HL-60 (cell line): ENCODE measurements at regions not wholly inside any gene's neighbourhood (a gene's known extent, or its start where the extent isn't known, plus 50 kb on each side); places are given as distances from the start of the nearest gene placed in this dataset.

ENCODE experiments used
- DNase-seq, 2 experiments: peaks; one replicate each; pipeline ENCODE4 v3.0.0-alpha.2; 2010 to 2020; ENCODE audit warnings: low read depth in 1 of 2, low spot score in 1 of 2
- H3K27ac ChIP-seq: fragments of 250-450 bp; sonication (Bioruptor Pico); replicated peaks from 2 replicates; pipeline ENCODE4 v1.5.1; 2020; ENCODE audit warnings: mild to moderate bottlenecking, moderate library complexity
- H3K27me3 ChIP-seq: fragments of 250-450 bp; sonication (Bioruptor Pico); 2 replicates; pipeline ENCODE4 v1.5.1; 2021; ENCODE audit warnings: mild to moderate bottlenecking, moderate library complexity; ENCODE audit not compliant: insufficient read depth, poor library complexity, severe bottlenecking
- H3K4me3 ChIP-seq: replicated peaks from 2 replicates; pipeline ENCODE4 v1.5.1; 2011; ENCODE audit warnings: mild to moderate bottlenecking, control low read depth, low read length; ENCODE audit not compliant: insufficient read depth
- CTCF ChIP-seq: IDR thresholded peaks from one replicate; pipeline ENCODE4 v1.5.1; 2011; ENCODE audit warnings: low read length, control low read depth, inconsistent platforms; ENCODE audit not compliant: insufficient read depth
- GABPA ChIP-seq: IDR thresholded peaks from 2 replicates; pipeline ENCODE4 v1.6.1; 2012; ENCODE audit warnings: low read depth
- POLR2AphosphoS5 ChIP-seq: IDR thresholded peaks from 2 replicates; pipeline ENCODE4 v1.6.1; 2012; ENCODE audit warnings: low read depth
- SPI1 ChIP-seq: IDR thresholded peaks from 2 replicates; pipeline ENCODE4 v1.6.1; 2012; ENCODE audit warnings: low read depth, mild to moderate bottlenecking, borderline replicate concordance
- TF ChIP-seq, protein P1 (sequence below): IDR thresholded peaks from 2 replicates; pipeline ENCODE4 v1.6.1; 2012; ENCODE audit warnings: low read depth; ENCODE audit not compliant: insufficient replicate concordance

DNA sequence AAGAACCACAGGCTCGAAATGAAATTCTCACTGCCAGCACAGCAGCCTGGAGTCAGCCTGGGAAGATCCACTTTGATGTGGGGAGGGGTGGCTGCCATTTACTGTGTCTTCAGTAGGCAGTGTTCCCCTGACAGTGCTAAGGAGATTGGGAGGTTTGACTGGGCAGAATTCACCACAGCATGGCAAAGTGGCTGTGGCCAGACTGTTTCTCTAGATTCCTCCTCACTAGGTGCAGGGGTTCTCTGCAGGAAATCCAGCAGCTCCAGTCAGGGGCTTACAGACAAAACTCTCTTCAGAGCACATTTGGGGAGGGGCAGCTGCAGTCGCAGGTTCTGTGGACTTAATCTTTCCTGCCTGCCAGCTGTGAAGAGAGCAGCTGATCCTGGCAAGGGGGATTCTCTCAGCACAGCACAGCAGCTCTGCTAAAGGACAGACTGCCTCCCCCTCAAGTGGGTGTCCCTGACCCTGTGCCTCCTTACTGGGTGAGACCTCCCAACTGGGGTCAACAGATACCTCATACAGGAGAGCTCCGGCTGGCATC, 1174.0 kb downstream of the RAPGEF2 start:
- Histone ChIP-seq H3K4me3 (no peak overlapping the region), H3K27ac (no peak overlapping the region), H3K27me3 (no peaks in the 10 kb centered on the region)
- no peak for DNase-seq
- TF ChIP-seq CTCF, result no peak

DNA sequence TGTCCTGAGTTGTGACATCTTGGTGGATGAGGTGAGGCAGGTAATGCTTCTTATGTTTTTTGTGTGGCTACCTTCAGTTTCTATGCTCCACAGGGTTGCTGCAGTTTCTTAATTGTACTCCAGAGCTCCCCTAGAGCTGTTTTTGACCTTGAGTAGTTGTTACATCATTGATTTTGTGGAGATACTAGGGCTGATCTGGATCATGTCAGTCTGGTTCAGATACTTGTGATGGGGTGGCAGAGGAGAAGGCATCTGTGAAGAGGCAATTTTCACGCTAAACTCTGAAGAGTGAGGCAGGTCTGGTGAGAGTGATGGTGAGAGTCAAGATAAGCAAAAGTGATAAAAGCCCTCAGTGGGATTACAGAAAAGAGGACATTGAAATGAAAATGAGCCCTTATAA, 1180.2 kb downstream of the RAPGEF2 start:
- no peak overlapping the region for H3K4me3 ChIP-seq
- no peak for DNase-seq
- no peak overlapping the region for H3K27ac ChIP-seq
- TF ChIP-seq POLR2AphosphoS5 (no peak), GABPA (no peak), SPI1 (no peak), CTCF (no peak)
- TF ChIP-seq, protein P1, sequence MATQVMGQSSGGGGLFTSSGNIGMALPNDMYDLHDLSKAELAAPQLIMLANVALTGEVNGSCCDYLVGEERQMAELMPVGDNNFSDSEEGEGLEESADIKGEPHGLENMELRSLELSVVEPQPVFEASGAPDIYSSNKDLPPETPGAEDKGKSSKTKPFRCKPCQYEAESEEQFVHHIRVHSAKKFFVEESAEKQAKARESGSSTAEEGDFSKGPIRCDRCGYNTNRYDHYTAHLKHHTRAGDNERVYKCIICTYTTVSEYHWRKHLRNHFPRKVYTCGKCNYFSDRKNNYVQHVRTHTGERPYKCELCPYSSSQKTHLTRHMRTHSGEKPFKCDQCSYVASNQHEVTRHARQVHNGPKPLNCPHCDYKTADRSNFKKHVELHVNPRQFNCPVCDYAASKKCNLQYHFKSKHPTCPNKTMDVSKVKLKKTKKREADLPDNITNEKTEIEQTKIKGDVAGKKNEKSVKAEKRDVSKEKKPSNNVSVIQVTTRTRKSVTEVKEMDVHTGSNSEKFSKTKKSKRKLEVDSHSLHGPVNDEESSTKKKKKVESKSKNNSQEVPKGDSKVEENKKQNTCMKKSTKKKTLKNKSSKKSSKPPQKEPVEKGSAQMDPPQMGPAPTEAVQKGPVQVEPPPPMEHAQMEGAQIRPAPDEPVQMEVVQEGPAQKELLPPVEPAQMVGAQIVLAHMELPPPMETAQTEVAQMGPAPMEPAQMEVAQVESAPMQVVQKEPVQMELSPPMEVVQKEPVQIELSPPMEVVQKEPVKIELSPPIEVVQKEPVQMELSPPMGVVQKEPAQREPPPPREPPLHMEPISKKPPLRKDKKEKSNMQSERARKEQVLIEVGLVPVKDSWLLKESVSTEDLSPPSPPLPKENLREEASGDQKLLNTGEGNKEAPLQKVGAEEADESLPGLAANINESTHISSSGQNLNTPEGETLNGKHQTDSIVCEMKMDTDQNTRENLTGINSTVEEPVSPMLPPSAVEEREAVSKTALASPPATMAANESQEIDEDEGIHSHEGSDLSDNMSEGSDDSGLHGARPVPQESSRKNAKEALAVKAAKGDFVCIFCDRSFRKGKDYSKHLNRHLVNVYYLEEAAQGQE, result no peak
- H3K27me3 ChIP-seq, result no peaks in the 10 kb centered on the region

DNA sequence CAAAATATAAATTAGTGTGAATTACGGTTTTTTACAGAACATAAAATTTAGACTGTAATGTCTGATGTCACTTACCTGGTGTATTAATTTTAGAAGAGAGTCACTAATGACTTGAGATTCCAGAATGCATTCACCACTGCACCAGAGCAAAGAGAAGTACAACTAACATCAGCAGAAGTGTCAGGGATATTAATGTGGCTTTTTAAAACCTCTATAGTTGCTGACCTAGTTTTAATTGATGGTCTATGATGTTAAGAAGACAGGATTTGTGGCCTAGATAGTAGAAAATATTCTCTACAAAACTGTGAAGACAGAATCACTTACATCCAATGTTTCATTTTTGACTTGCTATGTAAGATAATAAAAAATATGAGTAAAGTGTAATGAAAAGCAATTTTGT, 1181.6 kb downstream of the RAPGEF2 start:
- no peak overlapping the region for H3K27ac ChIP-seq
- no peaks in the 10 kb centered on the region for H3K27me3 ChIP-seq
- H3K4me3 ChIP-seq, result no peak overlapping the region
- DNase-seq, result no peak
- TF ChIP-seq, protein P1, result no peak
- TF ChIP-seq CTCF (no peak), GABPA (no peak), POLR2AphosphoS5 (no peak), SPI1 (no peak)

- H3K4me3 ChIP-seq, result no peak overlapping the region
- DNase-seq, result no peak
- TF ChIP-seq POLR2AphosphoS5 (no peak), CTCF (no peak), GABPA (no peak), SPI1 (no peak)
- TF ChIP-seq, protein P1, result no peak
- H3K27ac ChIP-seq, result no peak overlapping the region
- H3K27me3 ChIP-seq, result no peaks in the 10 kb centered on the region
Measured at GRCh38 chr4:160286051-160286450, 1183.2 kb downstream of the RAPGEF2 start.
